NCI-H2081 treated with DMSO at 0.1 percent for 48 hours (cell line): ENCODE measurements at regions not wholly inside any gene's neighbourhood (a gene's known extent, or its start where the extent isn't known, plus 50 kb on each side); places are given as distances from the start of the nearest gene placed in this dataset.
"Not testable (repeated sequence)": the region's sequence is repeated elsewhere in the genome, so short reads cannot be mapped to it uniquely, and the experiment has no call there.

Experiments
- DNase-seq: peaks from one replicate; lab custom pipeline; 2025; lab: John Stamatoyannopoulos, UW

- DNase-seq = not testable (repeated sequence)
These were observed 111.6 kb downstream of the CRLF3 start for GRCh38 chr17:30712859-30713258.

GRCh38 chr17:30711626-30712507, 112.6 kb downstream of the CRLF3 start:
- DNase-seq = not testable (repeated sequence)

GRCh38 chr17:30711176-30711575, 113.3 kb downstream of the CRLF3 start:
- not testable (repeated sequence) for DNase-seq

- DNase-seq = not testable (repeated sequence)
These were observed 114.0 kb downstream of the CRLF3 start for GRCh38 chr17:30710276-30711088.

GRCh38 chr17:30709561-30710275, 114.8 kb downstream of the CRLF3 start:
- DNase-seq = not testable (repeated sequence)

GRCh38 chr17:30709096-30709495, 115.4 kb downstream of the CRLF3 start:
- not testable (repeated sequence) for DNase-seq

GRCh38 chr17:30708241-30709078, 116.0 kb downstream of the CRLF3 start:
- peak; percentile 59 for DNase-seq

- DNase-seq = not testable (repeated sequence)
These were observed 116.7 kb downstream of the CRLF3 start for GRCh38 chr17:30707724-30708240.

GRCh38 chr17:30706461-30707335, 117.8 kb downstream of the CRLF3 start:
- not testable (repeated sequence) for DNase-seq

- DNase-seq = not testable (repeated sequence)
These were observed 118.5 kb downstream of the CRLF3 start for GRCh38 chr17:30706004-30706403.

- no peak for DNase-seq
These were observed 122.9 kb downstream of the CRLF3 start for GRCh38 chr17:30701498-30701989.

GRCh38 chr17:30700833-30701232, 123.7 kb downstream of the CRLF3 start:
- DNase-seq = not testable (repeated sequence)

GRCh38 chr17:30697619-30698460, 126.7 kb downstream of the CRLF3 start:
- peak; percentile 23 for DNase-seq

GRCh38 chr17:30696234-30696633, 128.3 kb downstream of the CRLF3 start:
- DNase-seq = no peak

GRCh38 chr17:30695265-30695811, 129.2 kb downstream of the CRLF3 start:
- not testable (repeated sequence) for DNase-seq

GRCh38 chr17:30693772-30694171, 130.7 kb downstream of the CRLF3 start:
- not testable (repeated sequence) for DNase-seq

GRCh38 chr17:30689266-30690000, 135.1 kb downstream of the CRLF3 start:
- DNase-seq = not testable (repeated sequence)
